ENCODE measurements at regions not wholly inside any gene's neighbourhood (a gene's known extent, or its start where the extent isn't known, plus 50 kb on each side); places are given as distances from the start of the nearest gene placed in this dataset.

GRCh38 chr13:107942030-107942617 lies 273.2 kb downstream of the LIG4 start:
- TF ChIP-seq REST (IDR thresholded peaks at IDR 0.05; ENCODE audit: borderline replicate concordance) (no peak), CTCF (IDR thresholded peaks at IDR 0.05; ENCODE audit: poor library complexity, severe bottlenecking) (no peak), TAF1 (IDR thresholded peaks at IDR 0.05; ENCODE audit: low read depth) (no peak), SMC3 (conservative IDR thresholded peaks at IDR 0.05; ENCODE audit: poor library complexity) (no peak), POLR2AphosphoS5 (IDR thresholded peaks at IDR 0.05) (no peak)

Data from neural cell (in vitro differentiated cells).